Endothelial cell of umbilical vein (primary cell): ENCODE measurements at regions not wholly inside any gene's neighbourhood (a gene's known extent, or its start where the extent isn't known, plus 50 kb on each side); places are given as distances from the start of the nearest gene placed in this dataset.
"Not testable (repeated sequence)": the region's sequence is repeated elsewhere in the genome, so short reads cannot be mapped to it uniquely, and the experiment has no call there.

Source experiments
- BruUV-seq: library from RNA; stranded (reverse); fragments of 400-500 nt; replicated peaks from 2 replicates; lab custom pipeline; 2021; lab: Mats Ljungman, UMichigan
- CTCF ChIA-PET: fragments of 300-600, 350-600 bp; sonication (Branson Sonifier 250); formaldehyde crosslinking; loops from one replicate; lab custom pipeline; 2021; ENCODE audit warnings: antibody characterized with exemption, inconsistent platforms; lab: Charles Lee
- POLR2A ChIA-PET: fragments of 300-600, 350-600 bp; sonication (Branson Sonifier 250); formaldehyde crosslinking; loops from one replicate; lab custom pipeline; 2021; ENCODE audit warnings: antibody characterized with exemption, inconsistent platforms; lab: Charles Lee
- DNase-seq: peaks from one replicate; pipeline ENCODE4 v3.0.0-alpha.2; 2011; ENCODE audit warnings: low read depth, low spot score
- FAIRE-seq: peaks from 2 replicates; lab custom pipeline; 2011; peaks lifted over from hg19 to GRCh38; lab: Jason Lieb, UNC
- H2AFZ ChIP-seq: 2 replicates; pipeline ENCODE4 v1.6.0; 2012; ENCODE audit warnings: low read depth, low read length, control low read depth, inconsistent platforms
- H3K27ac ChIP-seq: 2 replicates; pipeline ENCODE4 v1.5.1; 2011; ENCODE audit warnings: low read depth, mild to moderate bottlenecking, control low read depth, low read length, moderate library complexity; ENCODE audit not compliant: insufficient read depth
- H3K27me3 ChIP-seq, 2 experiments: 2 replicates each; pipeline versions ENCODE4 v1.6.0 to v1.6.1; 2011; ENCODE audit warnings: low read length in 2 of 2, mixed read lengths in 1 of 2; ENCODE audit not compliant: control insufficient read depth in 2 of 2, insufficient read depth in 2 of 2
- H3K36me3 ChIP-seq, 2 experiments: 2 replicates in 1 of 2; 3 replicates in 1 of 2; pipeline ENCODE4 v1.5.1; 2011; ENCODE audit warnings: low read length in 2 of 2, mild to moderate bottlenecking in 1 of 2, moderate library complexity in 1 of 2; ENCODE audit not compliant: control insufficient read depth in 2 of 2, insufficient read depth in 2 of 2; ENCODE audit errors: extremely low read depth in 1 of 2
- H3K4me1 ChIP-seq: 3 replicates; pipeline ENCODE4 v1.5.1; 2011; ENCODE audit warnings: mild to moderate bottlenecking, low read length; ENCODE audit not compliant: control insufficient read depth, insufficient read depth; ENCODE audit errors: extremely low read depth
- H3K4me2 ChIP-seq: 2 replicates; pipeline ENCODE4 v1.6.1; 2011; ENCODE audit warnings: low read length, control low read depth, mixed read lengths; ENCODE audit not compliant: insufficient read depth
- H3K4me3 ChIP-seq, 3 experiments: fragments of 200-600 bp in 1 of 3; sonication (generic), shearing (Covaris generic) in 1 of 3; replicated peaks in 1 of 3; 2 replicates each; pipeline ENCODE4 v1.5.1; 2011 to 2016; ENCODE audit warnings: control low read depth in 3 of 3, low read length in 3 of 3, mild to moderate bottlenecking in 2 of 3, inconsistent platforms in 1 of 3, low read depth in 1 of 3, moderate library complexity in 1 of 3; ENCODE audit not compliant: insufficient read depth in 1 of 3
- H3K79me2 ChIP-seq: 2 replicates; pipeline ENCODE4 v1.6.0; 2012; ENCODE audit warnings: low read length, inconsistent platforms; ENCODE audit not compliant: control insufficient read depth, insufficient read depth
- H3K9ac ChIP-seq: replicated peaks from 2 replicates; pipeline ENCODE3; 2011; ENCODE audit warnings: low read length, control low read depth; ENCODE audit not compliant: insufficient read depth; ENCODE audit errors: extremely low read depth
- H3K9me1 ChIP-seq: replicated peaks from 3 replicates; pipeline ENCODE4 v1.6.0; 2011; ENCODE audit warnings: mild to moderate bottlenecking, low read length; ENCODE audit not compliant: control insufficient read depth, insufficient read depth; ENCODE audit errors: extremely low read depth
- H3K9me3 ChIP-seq: replicated peaks from 2 replicates; pipeline ENCODE4 v1.5.1; 2012; ENCODE audit warnings: low read length, inconsistent platforms; ENCODE audit not compliant: control insufficient read depth, insufficient read depth
- H4K20me1 ChIP-seq: replicated peaks from 2 replicates; pipeline ENCODE3; 2011; ENCODE audit warnings: mild to moderate bottlenecking, low read length; ENCODE audit not compliant: control insufficient read depth, insufficient read depth; ENCODE audit errors: extremely low read depth
- EZH2 ChIP-seq: IDR thresholded peaks from 2 replicates; pipeline ENCODE4 v1.6.1; 2012; ENCODE audit warnings: borderline replicate concordance, low read depth, mild to moderate bottlenecking, moderate library complexity, low read length, inconsistent platforms; ENCODE audit not compliant: severe bottlenecking
- dilution Hi-C: fragments of 300-500 bp; cut with MboI; formaldehyde crosslinking; loops from one replicate; pipeline ENCODE4 v1.15.0; 2019; ENCODE audit warnings: low sequenced_read_pairs; ENCODE audit not compliant: extremely low pct_ligation_motif_present
- intact Hi-C: fragments of 100-400 bp; cut with micrococcal nuclease; formaldehyde crosslinking; loops from one replicate; pipeline ENCODE4 v1.10.0; 2022
- TF ChIP-seq, protein P1 (sequence below), 2 donors: IDR thresholded peaks; 1 replicate in 1 of 2; 2 replicates in 1 of 2; pipeline ENCODE4 v1.5.1; 2011; ENCODE audit warnings: low read length in 2 of 2, mild to moderate bottlenecking in 2 of 2, moderate library complexity in 2 of 2, control low read depth in 1 of 2, inconsistent platforms in 1 of 2, low read depth in 1 of 2; ENCODE audit not compliant: insufficient read depth in 1 of 2; ENCODE audit errors: extremely low read depth in 1 of 2

GRCh38 chr21:22356663-22357062 is 1358.5 kb downstream of the NCAM2 start:
- Histone ChIP-seq H3K27me3 (no peaks in the 10 kb centered on the region), H3K79me2 (no peaks in the 10 kb centered on the region), H3K4me1 (no peaks in the 10 kb centered on the region), H3K9me3 (no peaks in the 10 kb centered on the region), H3K36me3 (no peaks in the 10 kb centered on the region), H3K4me3 (no peak overlapping the region), H3K4me2 (no peak overlapping the region), H2AFZ (no peak overlapping the region), H3K9me1 (no peaks in the 10 kb centered on the region), H3K9ac (no peak overlapping the region), H4K20me1 (no peaks in the 10 kb centered on the region), H3K27ac (no peak overlapping the region)
- POLR2A ChIA-PET: no interaction called here
- no peak for TF ChIP-seq EZH2
- TF ChIP-seq, protein P1, sequence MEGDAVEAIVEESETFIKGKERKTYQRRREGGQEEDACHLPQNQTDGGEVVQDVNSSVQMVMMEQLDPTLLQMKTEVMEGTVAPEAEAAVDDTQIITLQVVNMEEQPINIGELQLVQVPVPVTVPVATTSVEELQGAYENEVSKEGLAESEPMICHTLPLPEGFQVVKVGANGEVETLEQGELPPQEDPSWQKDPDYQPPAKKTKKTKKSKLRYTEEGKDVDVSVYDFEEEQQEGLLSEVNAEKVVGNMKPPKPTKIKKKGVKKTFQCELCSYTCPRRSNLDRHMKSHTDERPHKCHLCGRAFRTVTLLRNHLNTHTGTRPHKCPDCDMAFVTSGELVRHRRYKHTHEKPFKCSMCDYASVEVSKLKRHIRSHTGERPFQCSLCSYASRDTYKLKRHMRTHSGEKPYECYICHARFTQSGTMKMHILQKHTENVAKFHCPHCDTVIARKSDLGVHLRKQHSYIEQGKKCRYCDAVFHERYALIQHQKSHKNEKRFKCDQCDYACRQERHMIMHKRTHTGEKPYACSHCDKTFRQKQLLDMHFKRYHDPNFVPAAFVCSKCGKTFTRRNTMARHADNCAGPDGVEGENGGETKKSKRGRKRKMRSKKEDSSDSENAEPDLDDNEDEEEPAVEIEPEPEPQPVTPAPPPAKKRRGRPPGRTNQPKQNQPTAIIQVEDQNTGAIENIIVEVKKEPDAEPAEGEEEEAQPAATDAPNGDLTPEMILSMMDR (IDR thresholded peaks at IDR 0.05; ENCODE audit: extremely low read depth in 1 of 2, insufficient read depth in 1 of 2, low read depth in 1 of 2, low read length in 2 of 2): no peak
- no peak for DNase-seq
- CTCF ChIA-PET: no interaction called here
- BruUV-seq: no TSS peak
- FAIRE-seq: no peak
- intact Hi-C loops: no loop called here
- dilution Hi-C loops: no loop called here

DNA sequence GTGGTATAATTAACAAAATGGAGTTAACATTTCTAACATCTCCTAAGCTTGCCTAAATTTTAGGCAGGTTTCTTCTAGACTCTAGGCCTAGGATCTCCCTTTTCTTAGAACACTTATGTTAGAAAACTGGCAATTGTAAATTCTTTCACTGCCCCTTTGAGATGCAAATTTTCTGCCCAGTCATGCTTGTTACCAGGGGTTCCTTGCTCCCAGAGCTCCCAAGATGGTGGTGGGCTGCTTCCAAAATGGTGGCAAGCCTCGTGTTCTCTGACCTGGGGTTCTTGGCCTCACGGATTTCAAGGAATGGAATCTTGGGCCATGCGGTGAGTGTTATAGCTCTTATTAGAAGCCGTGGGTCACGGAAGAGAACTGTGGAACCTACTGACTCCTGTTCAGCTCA is 1361.4 kb downstream of the NCAM2 start:
- H2AFZ ChIP-seq, H3K9me3 ChIP-seq, H3K36me3 ChIP-seq, H3K27ac ChIP-seq, H3K9ac ChIP-seq, POLR2A ChIA-PET, intact Hi-C loops, H4K20me1 ChIP-seq, DNase-seq, FAIRE-seq, H3K27me3 ChIP-seq, H3K4me2 ChIP-seq, H3K4me1 ChIP-seq, H3K9me1 ChIP-seq, dilution Hi-C loops, H3K79me2 ChIP-seq, CTCF ChIA-PET, BruUV-seq, H3K4me3 ChIP-seq: not testable (repeated sequence)
